Nephron progenitor cell (in vitro differentiated cells): ENCODE measurements at regions not wholly inside any gene's neighbourhood (a gene's known extent, or its start where the extent isn't known, plus 50 kb on each side); places are given as distances from the start of the nearest gene placed in this dataset.
A peak's percentile ranks its signal among the peaks of the same experiment; 100 is the strongest.

ENCODE experiments used
- DNase-seq: peaks from one replicate; pipeline ENCODE4 v3.0.0; 2021
- H3K27ac Mint-ChIP-seq: 2 replicates; pipeline ENCODE4 v1.8.0; 2021; ENCODE audit warnings: mild to moderate bottlenecking, moderate library complexity, mixed read lengths
- H3K27me3 Mint-ChIP-seq: 2 replicates; pipeline ENCODE4 v1.8.0; 2021; ENCODE audit warnings: mild to moderate bottlenecking, low read depth, mixed read lengths; ENCODE audit not compliant: poor library complexity
- H3K36me3 Mint-ChIP-seq: 2 replicates; pipeline ENCODE4 v1.8.0; 2021; ENCODE audit warnings: low read depth, mixed read lengths
- H3K4me1 Mint-ChIP-seq: 2 replicates; pipeline ENCODE4 v1.8.0; 2021; ENCODE audit warnings: mixed read lengths
- H3K4me3 Mint-ChIP-seq: 2 replicates; pipeline ENCODE4 v1.8.0; 2021; ENCODE audit warnings: mild to moderate bottlenecking, moderate library complexity, mixed read lengths
- H3K9me3 Mint-ChIP-seq: 2 replicates; pipeline ENCODE4 v1.8.0; 2021; ENCODE audit warnings: mild to moderate bottlenecking, moderate library complexity, mixed read lengths
- CTCF ChIP-seq: fragments of 200-600 bp; sonication (generic); IDR thresholded peaks from 2 replicates; pipeline ENCODE4 v1.5.0; 2021; ENCODE audit warnings: antibody characterized with exemption

DNA sequence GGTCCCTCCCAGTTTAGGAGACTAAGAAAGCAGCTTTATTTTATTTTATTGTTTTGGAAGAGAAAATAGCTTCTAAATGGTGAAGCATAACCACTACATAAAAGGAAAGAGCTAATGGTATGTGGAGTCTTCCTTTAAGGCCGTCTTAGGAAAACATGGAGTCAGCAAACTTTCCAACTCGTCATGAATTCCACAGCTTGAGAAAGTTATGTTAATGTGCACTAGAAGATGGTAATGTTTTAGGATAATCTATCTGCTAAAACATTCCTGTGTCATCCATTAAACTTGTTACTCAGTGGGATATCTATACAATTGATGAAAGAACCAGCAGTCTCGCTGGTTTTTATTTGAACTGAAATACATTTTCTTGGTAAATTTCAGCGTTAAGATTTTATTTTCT is 448.4 kb upstream of the SEL1L start:
- DNase-seq = no peak
- H3K36me3 Mint-ChIP-seq = no peaks in the 10 kb centered on the region
- H3K4me3 Mint-ChIP-seq = no peak overlapping the region
- no peaks in the 10 kb centered on the region for H3K4me1 Mint-ChIP-seq
- no peak overlapping the region for H3K27ac Mint-ChIP-seq
- no peak for TF ChIP-seq CTCF
- H3K9me3 Mint-ChIP-seq = no peaks in the 10 kb centered on the region
- H3K27me3 Mint-ChIP-seq = no peaks in the 10 kb centered on the region

DNA sequence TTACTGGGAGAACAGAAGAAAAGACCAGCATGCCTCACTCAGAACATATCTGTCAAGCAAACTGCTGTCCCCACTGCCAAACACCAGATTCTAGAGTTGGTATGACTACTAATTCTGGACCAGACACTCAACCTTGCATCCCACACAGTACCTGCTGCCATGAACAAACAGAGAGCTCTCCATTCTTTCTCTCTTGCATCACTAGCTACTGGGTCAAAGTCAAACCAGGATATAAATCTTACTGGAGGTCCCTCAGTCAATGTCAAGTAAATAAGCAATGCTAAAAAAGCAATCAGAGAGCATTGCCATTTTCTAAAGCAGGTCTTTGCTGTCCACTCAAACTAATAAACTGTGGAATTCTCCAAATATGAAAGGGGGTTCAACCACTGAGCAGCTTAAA is 452.4 kb upstream of the SEL1L start:
- Mint-ChIP-seq H3K27ac (no peak overlapping the region), H3K27me3 (no peaks in the 10 kb centered on the region), H3K36me3 (no peaks in the 10 kb centered on the region), H3K4me3 (no peak overlapping the region), H3K9me3 (no peaks in the 10 kb centered on the region), H3K4me1 (peaks cover 9% of the 10 kb centered on the region)
- DNase-seq = no peak
- no peak for TF ChIP-seq CTCF

- no peak for TF ChIP-seq CTCF
- DNase-seq = no peak
- H3K9me3 Mint-ChIP-seq = no peaks in the 10 kb centered on the region
- no peaks in the 10 kb centered on the region for H3K36me3 Mint-ChIP-seq
- no peak overlapping the region for H3K4me3 Mint-ChIP-seq
- no peaks in the 10 kb centered on the region for H3K27me3 Mint-ChIP-seq
- no peak overlapping the region for H3K27ac Mint-ChIP-seq
- H3K4me1 Mint-ChIP-seq = peaks cover 9% of the 10 kb centered on the region
Observed at GRCh38 chr14:81989211-81989610, 455.6 kb upstream of the SEL1L start.

- peak; percentile 67 for DNase-seq
- Mint-ChIP-seq H3K36me3 (no peaks in the 10 kb centered on the region), H3K4me3 (no peak overlapping the region), H3K4me1 (peaks cover 9% of the 10 kb centered on the region), H3K27me3 (no peaks in the 10 kb centered on the region), H3K9me3 (no peaks in the 10 kb centered on the region), H3K27ac (no peak overlapping the region)
- TF ChIP-seq CTCF = peak; percentile 95
Observed at GRCh38 chr14:81990312-81990761, 456.7 kb upstream of the SEL1L start.

DNA sequence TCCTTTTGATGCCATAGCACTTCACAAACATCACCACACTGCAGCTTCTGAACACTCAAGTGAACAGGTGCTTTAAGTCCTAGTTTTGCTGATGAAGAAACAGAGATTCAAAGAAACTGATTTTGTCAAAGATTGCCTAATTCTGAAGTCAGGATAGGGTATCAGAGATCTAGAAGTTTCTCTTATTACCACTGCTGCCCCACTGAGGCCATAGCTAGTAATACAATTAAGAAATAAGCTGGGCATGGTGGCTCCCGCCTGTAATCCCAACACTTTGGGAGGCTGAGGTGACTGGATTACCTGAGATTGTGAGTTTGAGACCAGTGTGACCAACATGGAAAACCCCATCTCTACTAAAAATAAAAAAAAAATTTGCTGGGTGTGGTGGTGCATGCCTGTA is 458.3 kb upstream of the SEL1L start:
- H3K4me1 Mint-ChIP-seq = peaks cover 9% of the 10 kb centered on the region
- TF ChIP-seq CTCF = peak; percentile 18
- H3K27ac Mint-ChIP-seq = no peak overlapping the region
- no peak overlapping the region for H3K4me3 Mint-ChIP-seq
- no peaks in the 10 kb centered on the region for H3K27me3 Mint-ChIP-seq
- H3K9me3 Mint-ChIP-seq = no peaks in the 10 kb centered on the region
- H3K36me3 Mint-ChIP-seq = no peaks in the 10 kb centered on the region
- no peak for DNase-seq

GRCh38 chr14:81993432-81993831 is 459.8 kb upstream of the SEL1L start:
- no peak for DNase-seq
- H3K36me3 Mint-ChIP-seq = no peaks in the 10 kb centered on the region
- peaks cover 4% of the 10 kb centered on the region for H3K4me1 Mint-ChIP-seq
- no peak overlapping the region for H3K27ac Mint-ChIP-seq
- no peak for TF ChIP-seq CTCF
- H3K27me3 Mint-ChIP-seq = no peaks in the 10 kb centered on the region
- H3K4me3 Mint-ChIP-seq = no peak overlapping the region
- no peaks in the 10 kb centered on the region for H3K9me3 Mint-ChIP-seq
